A549 (cell line): ENCODE measurements at regions not wholly inside any gene's neighbourhood (a gene's known extent, or its start where the extent isn't known, plus 50 kb on each side); places are given as distances from the start of the nearest gene placed in this dataset.

Experiments used
- BHLHE40 ChIP-seq: IDR thresholded peaks from 2 replicates; pipeline ENCODE4 v1.6.1; 2012; ENCODE audit warnings: low read depth, low read length, inconsistent platforms
- CBX8 ChIP-seq: fragments of 200-600 bp; sonication (generic); IDR thresholded peaks from 2 replicates; pipeline ENCODE4 v1.6.1; 2016
- CEBPB ChIP-seq, 2 experiments: fragments of >200 bp in 1 of 2; sonication (Bioruptor Twin) in 1 of 2; formaldehyde crosslinking in 1 of 2; IDR thresholded peaks; 2 replicates each; pipeline ENCODE4 v1.6.1; 2012 to 2016
- CHD2 ChIP-seq: fragments of 150-350 bp; IDR thresholded peaks from 2 replicates; pipeline ENCODE4 v1.6.1; 2014; ENCODE audit warnings: low read length; ENCODE audit not compliant: partially characterized antibody
- EHF ChIP-seq: fragments of 250-450 bp; sonication (Bioruptor Pico); IDR thresholded peaks from 2 replicates; pipeline ENCODE4 v1.5.0; 2020; ENCODE audit warnings: mild to moderate bottlenecking
- EP300 ChIP-seq, 2 experiments: fragments of >200 bp; sonication (Bioruptor Twin); formaldehyde crosslinking; IDR thresholded peaks; 2 replicates in 1 of 2; 3 replicates in 1 of 2; pipeline ENCODE4 v1.6.1; 2016 to 2017
- GATA3 ChIP-seq: IDR thresholded peaks from 2 replicates; pipeline ENCODE4 v1.6.1; 2012; ENCODE audit warnings: borderline replicate concordance
- HDAC2 ChIP-seq: fragments of 200-600 bp; sonication (generic); IDR thresholded peaks from 2 replicates; pipeline ENCODE4 v1.6.1; 2016
- HEYL ChIP-seq: fragments of 250-450 bp; sonication (Bioruptor Pico); IDR thresholded peaks from 2 replicates; pipeline ENCODE4 v1.8.0; 2021; ENCODE audit warnings: mild to moderate bottlenecking, moderate library complexity
- HOXA7 ChIP-seq: fragments of 250-450 bp; sonication (Bioruptor Pico); IDR thresholded peaks from 2 replicates; pipeline ENCODE4 v1.5.0; 2020; ENCODE audit warnings: mild to moderate bottlenecking, moderate library complexity
- HOXB13 ChIP-seq: fragments of 250-450 bp; sonication (Bioruptor Pico); IDR thresholded peaks from 2 replicates; pipeline ENCODE4 v1.5.0; 2020; ENCODE audit warnings: low read depth, mild to moderate bottlenecking, moderate library complexity
- JUN ChIP-seq, 2 experiments: fragments of >200 bp; sonication (Bioruptor Twin); formaldehyde crosslinking; IDR thresholded peaks; 2 replicates in 1 of 2; 3 replicates in 1 of 2; pipeline ENCODE4 v1.6.1; 2016 to 2017
- JUNB ChIP-seq: fragments of >200 bp; sonication (Bioruptor Twin); formaldehyde crosslinking; IDR thresholded peaks from 2 replicates; pipeline ENCODE4 v1.6.1; 2016
- KDM1A ChIP-seq: fragments of 200-600 bp; sonication (generic); IDR thresholded peaks from 2 replicates; pipeline ENCODE4 v1.6.1; 2016; ENCODE audit warnings: low read depth, mild to moderate bottlenecking
- KDM5A ChIP-seq: fragments of 200-600 bp; sonication (generic); IDR thresholded peaks from 2 replicates; pipeline ENCODE4 v1.6.1; 2016; ENCODE audit warnings: antibody characterized with exemption, mild to moderate bottlenecking
- MAFK ChIP-seq: fragments of 450-650 bp; IDR thresholded peaks from 2 replicates; pipeline ENCODE4 v1.6.1; 2014; ENCODE audit not compliant: partially characterized antibody
- MAZ ChIP-seq: fragments of 150-350 bp; IDR thresholded peaks from 2 replicates; pipeline ENCODE4 v1.6.1; 2014; ENCODE audit warnings: antibody characterized with exemption, low read depth, low read length, borderline replicate concordance
- MYC ChIP-seq: IDR thresholded peaks from 2 replicates; pipeline ENCODE4 v1.6.1; 2012; ENCODE audit warnings: mild to moderate bottlenecking, inconsistent platforms, low read length, improper control_type of control experiment, borderline replicate concordance
- NPAS2 ChIP-seq: fragments of 250-450 bp; sonication (Bioruptor Pico); IDR thresholded peaks from 2 replicates; pipeline ENCODE4 v1.8.0; 2022; ENCODE audit warnings: mild to moderate bottlenecking, moderate library complexity, borderline replicate concordance
- NR3C1 ChIP-seq: fragments of >200 bp; sonication (Bioruptor Twin); formaldehyde crosslinking; IDR thresholded peaks from 3 replicates; pipeline ENCODE4 v1.6.1; 2017
- POLR2AphosphoS2 ChIP-seq: conservative IDR thresholded peaks from 2 replicates; pipeline ENCODE4 v1.6.1; 2012; ENCODE audit warnings: low read length, improper control_type of control experiment, inconsistent platforms
- RAD21 ChIP-seq, 2 experiments: fragments of >200 bp in 1 of 2; sonication (Bioruptor Twin) in 1 of 2; formaldehyde crosslinking in 1 of 2; IDR thresholded peaks in 1 of 2; conservative IDR thresholded peaks in 1 of 2; 2 replicates in 1 of 2; 3 replicates in 1 of 2; pipeline ENCODE4 v1.6.1; 2012 to 2018; ENCODE audit warnings: inconsistent platforms in 1 of 2
- RCOR1 ChIP-seq: fragments of 150-350 bp; IDR thresholded peaks from 2 replicates; pipeline ENCODE4 v1.6.1; 2014; ENCODE audit warnings: antibody characterized with exemption, low read length, low read depth
- RFX5 ChIP-seq: fragments of 450-650 bp; IDR thresholded peaks from 2 replicates; pipeline ENCODE4 v1.7.1; 2014; ENCODE audit warnings: antibody characterized with exemption, mild to moderate bottlenecking, moderate library complexity
- RNF2 ChIP-seq: fragments of 200-600 bp; sonication (generic); IDR thresholded peaks from 2 replicates; pipeline ENCODE4 v1.6.1; 2016; ENCODE audit warnings: low read depth, mild to moderate bottlenecking, antibody characterized with exemption, moderate library complexity, borderline replicate concordance
- SREBF2 ChIP-seq: fragments of 450-650 bp; IDR thresholded peaks from 2 replicates; pipeline ENCODE4 v1.6.1; 2014; ENCODE audit warnings: mild to moderate bottlenecking, moderate library complexity
- TFCP2L1 ChIP-seq: fragments of 250-450 bp; sonication (Bioruptor Pico); IDR thresholded peaks from 2 replicates; pipeline ENCODE4 v1.5.0; 2021; ENCODE audit warnings: mild to moderate bottlenecking
- ZFP36 ChIP-seq: fragments of 450-650 bp; IDR thresholded peaks from 2 replicates; pipeline ENCODE4 v1.6.1; 2014; ENCODE audit warnings: borderline replicate concordance; ENCODE audit not compliant: partially characterized antibody
- ZNF302 ChIP-seq: fragments of 250-450 bp; sonication (Bioruptor Pico); IDR thresholded peaks from 2 replicates; pipeline ENCODE4 v1.9.0; 2021; ENCODE audit warnings: inconsistent platforms, mild to moderate bottlenecking, moderate library complexity
- ZSCAN20 ChIP-seq: fragments of 250-450 bp; sonication (Bioruptor Pico); IDR thresholded peaks from 2 replicates; pipeline ENCODE4 v1.8.0; 2022; ENCODE audit warnings: mild to moderate bottlenecking, moderate library complexity
- TF ChIP-seq, protein P1 (sequence below): fragments of >200 bp; sonication (Bioruptor Twin); formaldehyde crosslinking; IDR thresholded peaks from 2 replicates; pipeline ENCODE4 v1.6.1; 2016
- TF ChIP-seq, protein P2 (sequence below): fragments of 450-650 bp; IDR thresholded peaks from 2 replicates; pipeline ENCODE4 v1.6.1; 2014; ENCODE audit warnings: antibody characterized with exemption
- TF ChIP-seq, protein P3 (sequence below): IDR thresholded peaks from 2 replicates; pipeline ENCODE4 v1.6.1; 2012
- TF ChIP-seq, protein P4 (sequence below): IDR thresholded peaks from 2 replicates; pipeline ENCODE4 v1.6.1; 2012; ENCODE audit warnings: low read depth, borderline replicate concordance

DNA sequence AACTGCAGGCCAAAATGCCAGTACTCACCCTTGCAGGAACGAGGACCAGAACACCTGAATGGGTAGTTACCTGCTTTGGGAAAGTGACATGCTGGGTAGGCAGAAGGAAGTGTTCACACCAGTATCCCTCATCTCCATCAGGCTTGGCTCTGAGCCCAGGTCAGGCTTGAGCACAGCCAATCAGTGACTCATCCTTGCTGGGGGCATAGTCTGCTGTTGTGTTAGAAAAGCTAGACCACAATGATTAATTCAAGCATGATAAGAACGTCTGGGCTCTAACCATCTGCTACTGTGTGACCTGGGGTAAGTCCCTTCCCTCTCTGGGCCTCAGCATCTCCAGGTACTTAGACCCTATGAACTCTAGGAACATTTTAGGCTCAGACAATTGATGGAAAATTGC, 450.4 kb downstream of the MIAT start (continued):
- TF ChIP-seq EP300 (IDR thresholded peaks at IDR 0.05) = peak; percentile 54 to 65; a peak in 2 of 5 replicates
- peak; percentile 85; the same call in 1 of the 2 replicates for TF ChIP-seq GATA3
- TF ChIP-seq EHF (CRISPR knock-in tag) = no peak
- TF ChIP-seq SREBF2 = no peak
- 0 out of 4 replicates have a peak, but pooled peaks of 1 of the 2 experiments have one; percentile 44 for TF ChIP-seq CEBPB (IDR thresholded peaks at IDR 0.05)
- TF ChIP-seq MAZ = no peak
- TF ChIP-seq KDM1A = no peak
- no peak for TF ChIP-seq KDM5A
- no peak for TF ChIP-seq RNF2
- no peak for TF ChIP-seq HDAC2
- no peak for TF ChIP-seq CBX8
- no peak for TF ChIP-seq ZSCAN20
- TF ChIP-seq, protein P1, sequence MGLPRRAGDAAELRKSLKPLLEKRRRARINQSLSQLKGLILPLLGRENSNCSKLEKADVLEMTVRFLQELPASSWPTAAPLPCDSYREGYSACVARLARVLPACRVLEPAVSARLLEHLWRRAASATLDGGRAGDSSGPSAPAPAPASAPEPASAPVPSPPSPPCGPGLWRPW = no peak
- TF ChIP-seq NPAS2 = no peak
- no peak for TF ChIP-seq TFCP2L1 (CRISPR knock-in tag)
- no peak for TF ChIP-seq RCOR1
- TF ChIP-seq MYC = no peak
- TF ChIP-seq JUN (IDR thresholded peaks at IDR 0.05) = peak; percentile 51 to 66; a peak in 2 of 5 replicates
- no peak for TF ChIP-seq ZNF302 (CRISPR knock-in tag)
- TF ChIP-seq CHD2 = no peak
- TF ChIP-seq MAFK = no peak
- TF ChIP-seq, protein P2, sequence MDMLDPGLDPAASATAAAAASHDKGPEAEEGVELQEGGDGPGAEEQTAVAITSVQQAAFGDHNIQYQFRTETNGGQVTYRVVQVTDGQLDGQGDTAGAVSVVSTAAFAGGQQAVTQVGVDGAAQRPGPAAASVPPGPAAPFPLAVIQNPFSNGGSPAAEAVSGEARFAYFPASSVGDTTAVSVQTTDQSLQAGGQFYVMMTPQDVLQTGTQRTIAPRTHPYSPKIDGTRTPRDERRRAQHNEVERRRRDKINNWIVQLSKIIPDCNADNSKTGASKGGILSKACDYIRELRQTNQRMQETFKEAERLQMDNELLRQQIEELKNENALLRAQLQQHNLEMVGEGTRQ = no peak
- peak; percentile 88 for TF ChIP-seq ZFP36
- TF ChIP-seq NR3C1 = no peak
- TF ChIP-seq RAD21 (conservative IDR thresholded peaks at IDR 0.05 in 1 of 2, IDR thresholded peaks at IDR 0.05 in 1 of 2) = peak; percentile 17 to 44; a peak in 2 of 5 replicates
- TF ChIP-seq, protein P3, sequence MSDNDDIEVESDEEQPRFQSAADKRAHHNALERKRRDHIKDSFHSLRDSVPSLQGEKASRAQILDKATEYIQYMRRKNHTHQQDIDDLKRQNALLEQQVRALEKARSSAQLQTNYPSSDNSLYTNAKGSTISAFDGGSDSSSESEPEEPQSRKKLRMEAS = peak; percentile 68
- TF ChIP-seq JUNB = peak; percentile 84
- TF ChIP-seq HOXB13 (CRISPR knock-in tag) = no peak
- TF ChIP-seq HOXA7 (CRISPR knock-in tag) = no peak
- TF ChIP-seq, protein P4, sequence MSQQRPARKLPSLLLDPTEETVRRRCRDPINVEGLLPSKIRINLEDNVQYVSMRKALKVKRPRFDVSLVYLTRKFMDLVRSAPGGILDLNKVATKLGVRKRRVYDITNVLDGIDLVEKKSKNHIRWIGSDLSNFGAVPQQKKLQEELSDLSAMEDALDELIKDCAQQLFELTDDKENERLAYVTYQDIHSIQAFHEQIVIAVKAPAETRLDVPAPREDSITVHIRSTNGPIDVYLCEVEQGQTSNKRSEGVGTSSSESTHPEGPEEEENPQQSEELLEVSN = no peak
- no peak for TF ChIP-seq BHLHE40
- no peak for TF ChIP-seq POLR2AphosphoS2
- no peak for TF ChIP-seq RFX5
- TF ChIP-seq HEYL (CRISPR knock-in tag) = no peak
